CD4-positive, alpha-beta T cell treated with Interleukin-6 for 4 hours (primary cell): ENCODE measurements at regions not wholly inside any gene's neighbourhood (a gene's known extent, or its start where the extent isn't known, plus 50 kb on each side); places are given as distances from the start of the nearest gene placed in this dataset.
"Not testable (repeated sequence)": the region's sequence is repeated elsewhere in the genome, so short reads cannot be mapped to it uniquely, and the experiment has no call there.

Experiments used
- DNase-seq: peaks from one replicate; pipeline ENCODE4 v3.0.0-alpha.2; 2020; ENCODE audit warnings: mixed read lengths

GRCh38 chr2:23015651-23016200 lies 369.3 kb upstream of the KLHL29 start:
- DNase-seq = no peak

GRCh38 chr2:23019476-23019875 lies 365.5 kb upstream of the KLHL29 start:
- no peak for DNase-seq

GRCh38 chr2:23020659-23021058 lies 364.3 kb upstream of the KLHL29 start:
- no peak for DNase-seq

- DNase-seq = no peak
Measured at GRCh38 chr2:23021311-23022120, 363.5 kb upstream of the KLHL29 start.

GRCh38 chr2:23023722-23024121 lies 361.3 kb upstream of the KLHL29 start:
- no peak for DNase-seq

- no peak for DNase-seq
Measured at GRCh38 chr2:23026671-23027070, 358.3 kb upstream of the KLHL29 start.

- no peak for DNase-seq
Measured at GRCh38 chr2:23027396-23027795, 357.6 kb upstream of the KLHL29 start.

- DNase-seq = no peak
Measured at GRCh38 chr2:23028106-23028505, 356.9 kb upstream of the KLHL29 start.

- DNase-seq = no peak
Measured at GRCh38 chr2:23029111-23029510, 355.9 kb upstream of the KLHL29 start.

GRCh38 chr2:23029951-23030350 lies 355.0 kb upstream of the KLHL29 start:
- no peak for DNase-seq

- DNase-seq = no peak
Measured at GRCh38 chr2:23034996-23035395, 350.0 kb upstream of the KLHL29 start.

GRCh38 chr2:23036629-23037028 lies 348.4 kb upstream of the KLHL29 start:
- DNase-seq = no peak

- DNase-seq = no peak
Measured at GRCh38 chr2:23037596-23037995, 347.4 kb upstream of the KLHL29 start.

- DNase-seq = no peak
Measured at GRCh38 chr2:23041443-23041842, 343.5 kb upstream of the KLHL29 start.

GRCh38 chr2:23042216-23042906 lies 342.6 kb upstream of the KLHL29 start:
- DNase-seq = no peak

GRCh38 chr2:23050388-23050787 lies 334.6 kb upstream of the KLHL29 start:
- DNase-seq = no peak

GRCh38 chr2:23053601-23054000 lies 331.4 kb upstream of the KLHL29 start:
- DNase-seq = no peak

- no peak for DNase-seq
Measured at GRCh38 chr2:23055251-23055650, 329.7 kb upstream of the KLHL29 start.

- DNase-seq = not testable (repeated sequence)
Measured at GRCh38 chr2:23056846-23057245, 328.1 kb upstream of the KLHL29 start.

GRCh38 chr2:23058435-23058834 lies 326.5 kb upstream of the KLHL29 start:
- DNase-seq = no peak

- DNase-seq = no peak
Measured at GRCh38 chr2:23065210-23065609, 319.8 kb upstream of the KLHL29 start.

- DNase-seq = no peak
Measured at GRCh38 chr2:23065936-23066335, 319.0 kb upstream of the KLHL29 start.

GRCh38 chr2:23066686-23067085 lies 318.3 kb upstream of the KLHL29 start:
- DNase-seq = no peak

GRCh38 chr2:23069156-23069555 lies 315.8 kb upstream of the KLHL29 start:
- no peak for DNase-seq
